HCT116 (cell line): ENCODE measurements at regions not wholly inside any gene's neighbourhood (a gene's known extent, or its start where the extent isn't known, plus 50 kb on each side); places are given as distances from the start of the nearest gene placed in this dataset.

Source experiments
- ATAC-seq: fragments of 200-7000 bp; cut with Tn5 transposase; 2 replicates; pipeline ENCODE4 v1.9.1; 2020; ENCODE audit warnings: mild to moderate bottlenecking, moderate library complexity
- BruUV-seq: library from RNA; stranded (reverse); fragments of 400-500 nt; replicated peaks from 2 replicates; lab custom pipeline; 2021; lab: Mats Ljungman, UMichigan
- CTCF ChIA-PET: fragments of 300-600 bp; sonication (Branson Sonifier 250); formaldehyde crosslinking; loops from one replicate; lab custom pipeline; 2021; ENCODE audit warnings: antibody characterized with exemption; lab: Charles Lee
- POLR2A ChIA-PET: fragments of 300-600, 350-600 bp; sonication (Branson Sonifier 250); formaldehyde crosslinking; loops from one replicate; lab custom pipeline; 2021; ENCODE audit warnings: antibody characterized with exemption; lab: Charles Lee
- RAD21 ChIA-PET, 2 experiments: fragments of 300-600 bp; sonication (Branson Sonifier 250); formaldehyde crosslinking; loops; one replicate each; lab custom pipeline; 2023; ENCODE audit warnings: low total read pairs in 2 of 2; ENCODE audit not compliant: uncharacterized antibody in 2 of 2, unreplicated experiment in 2 of 2, low non-redundant PET in 1 of 2; lab: Charles Lee
- DNase-seq: peaks from one replicate; pipeline ENCODE4 v3.0.0-alpha.2; 2010; ENCODE audit warnings: low read depth, low spot score
- H2AFZ ChIP-seq: fragments of 200-600 bp; shearing (Covaris generic), sonication (generic); 2 replicates; pipeline ENCODE4 v1.6.1; 2017; ENCODE audit warnings: low read depth, mixed run types, mixed read lengths, antibody characterized with exemption, low read length; ENCODE audit not compliant: poor library complexity, severe bottlenecking
- H3K27ac ChIP-seq: 2 replicates; pipeline ENCODE4 v1.5.1; 2012; ENCODE audit warnings: low read depth, low read length
- H3K27me3 ChIP-seq: fragments of 200-600 bp; sonication (generic); 2 replicates; pipeline ENCODE4 v1.6.1; 2016; ENCODE audit warnings: mixed run types, low read length, mixed read lengths; ENCODE audit not compliant: insufficient read depth
- H3K36me3 ChIP-seq, 2 experiments: fragments of 200-500 bp in 1 of 2; fragments of 200-600 bp in 1 of 2; sonication (Bioruptor generic) in 1 of 2; sonication (generic) in 1 of 2; 2 replicates each; pipeline versions ENCODE4 v1.5.1 to v1.6.1; 2014 to 2016; ENCODE audit warnings: low read length in 2 of 2, inconsistent platforms in 1 of 2, mixed read lengths in 1 of 2, mixed run types in 1 of 2; ENCODE audit not compliant: insufficient read depth in 2 of 2, control insufficient read depth in 1 of 2
- H3K4me1 ChIP-seq, 2 experiments: fragments of 200-600 bp in 1 of 2; sonication (generic) in 1 of 2; 2 replicates each; pipeline versions ENCODE4 v1.5.1 to v1.6.1; 2012 to 2017; ENCODE audit warnings: low read length in 2 of 2, inconsistent platforms in 1 of 2, mild to moderate bottlenecking in 1 of 2, mixed read lengths in 1 of 2, mixed run types in 1 of 2, moderate library complexity in 1 of 2; ENCODE audit not compliant: insufficient read depth in 2 of 2, control insufficient read depth in 1 of 2
- H3K4me2 ChIP-seq: fragments of 200-600 bp; sonication (generic); 2 replicates; pipeline ENCODE4 v1.6.1; 2017; ENCODE audit warnings: mixed run types, low read length, mixed read lengths
- H3K4me3 ChIP-seq, 2 experiments: fragments of 200-600 bp in 1 of 2; sonication (generic) in 1 of 2; replicated peaks in 1 of 2; 2 replicates each; pipeline ENCODE4 v1.5.1; 2011 to 2016; ENCODE audit warnings: low read length in 2 of 2, control low read depth in 1 of 2, low read depth in 1 of 2, mild to moderate bottlenecking in 1 of 2, mixed read lengths in 1 of 2, mixed run types in 1 of 2
- H3K79me2 ChIP-seq: fragments of 200-600 bp; sonication (generic); 2 replicates; pipeline ENCODE4 v1.6.1; 2017; ENCODE audit warnings: mild to moderate bottlenecking, mixed run types, low read length, moderate library complexity, mixed read lengths; ENCODE audit not compliant: insufficient read depth
- H3K9ac ChIP-seq: fragments of 200-600 bp; sonication (generic); 2 replicates; pipeline ENCODE4 v1.6.1; 2016; ENCODE audit warnings: low read length, mixed read lengths
- H3K9me2 ChIP-seq: fragments of 200-600 bp; sonication (generic), shearing (Covaris generic); 2 replicates; pipeline ENCODE4 v1.6.1; 2017; ENCODE audit warnings: mixed run types, mild to moderate bottlenecking, moderate library complexity; ENCODE audit not compliant: insufficient read depth
- H3K9me3 ChIP-seq, 2 experiments: fragments of 200-500 bp in 1 of 2; fragments of 200-600 bp in 1 of 2; sonication (Bioruptor generic) in 1 of 2; sonication (generic) in 1 of 2; 2 replicates each; pipeline ENCODE4 v1.6.1; 2014 to 2017; ENCODE audit warnings: low read length in 2 of 2, mixed read lengths in 2 of 2, inconsistent platforms in 1 of 2, low read depth in 1 of 2, mild to moderate bottlenecking in 1 of 2, mixed run types in 1 of 2, moderate library complexity in 1 of 2; ENCODE audit not compliant: control insufficient read depth in 1 of 2, insufficient read depth in 1 of 2
- H4K20me1 ChIP-seq: fragments of 200-600 bp; sonication (generic), shearing (Covaris generic); 2 replicates; pipeline ENCODE4 v1.6.1; 2017; ENCODE audit warnings: mixed run types, mild to moderate bottlenecking, moderate library complexity; ENCODE audit not compliant: insufficient read depth
- ATF3 ChIP-seq: IDR thresholded peaks from 2 replicates; pipeline ENCODE4 v1.6.1; 2012
- CBX3 ChIP-seq: IDR thresholded peaks from 2 replicates; pipeline ENCODE4 v1.6.1; 2012; ENCODE audit warnings: low read depth
- CEBPB ChIP-seq: IDR thresholded peaks from 2 replicates; pipeline ENCODE4 v1.6.1; 2012; ENCODE audit warnings: low read depth
- CTCF ChIP-seq, 3 experiments: fragments of 200-600 bp in 1 of 3; sonication (generic) in 1 of 3; IDR thresholded peaks in 2 of 3; conservative IDR thresholded peaks in 1 of 3; 2 replicates each; pipeline ENCODE4 v1.5.1; 2012 to 2017; ENCODE audit warnings: low read depth in 2 of 3, low read length in 2 of 3, antibody characterized with exemption in 1 of 3, borderline replicate concordance in 1 of 3, control low read depth in 1 of 3, mild to moderate bottlenecking in 1 of 3, mixed read lengths in 1 of 3, mixed run types in 1 of 3, moderate library complexity in 1 of 3; ENCODE audit not compliant: insufficient read depth in 1 of 3
- EGR1 ChIP-seq: IDR thresholded peaks from 2 replicates; pipeline ENCODE4 v1.6.1; 2012; ENCODE audit warnings: low read depth
- EZH2 ChIP-seq: fragments of 200-600 bp; sonication (generic); IDR thresholded peaks from 2 replicates; pipeline ENCODE4 v1.6.1; 2017; ENCODE audit warnings: antibody characterized with exemption, mixed run types
- EZH2phosphoT487 ChIP-seq: fragments of 200-600 bp; IDR thresholded peaks from 2 replicates; pipeline ENCODE4 v1.6.1; 2018; ENCODE audit warnings: antibody characterized with exemption, borderline replicate concordance
- FOSL1 ChIP-seq: IDR thresholded peaks from 2 replicates; pipeline ENCODE4 v1.6.1; 2012; ENCODE audit warnings: low read depth
- JUND ChIP-seq: IDR thresholded peaks from 2 replicates; pipeline ENCODE4 v1.6.1; 2012
- POLR2A ChIP-seq: IDR thresholded peaks from 2 replicates; pipeline ENCODE4 v1.7.0; 2011; ENCODE audit warnings: borderline replicate concordance; ENCODE audit not compliant: insufficient read depth, insufficient read length; ENCODE audit errors: extremely low read depth
- POLR2AphosphoS5 ChIP-seq: IDR thresholded peaks from 2 replicates; pipeline ENCODE4 v1.6.1; 2011; ENCODE audit warnings: mild to moderate bottlenecking, low read depth, low read length, moderate library complexity
- RAD21 ChIP-seq: IDR thresholded peaks from 2 replicates; pipeline ENCODE4 v1.6.1; 2012; ENCODE audit warnings: low read depth, mild to moderate bottlenecking
- SIN3A ChIP-seq: IDR thresholded peaks from 2 replicates; pipeline ENCODE4 v1.6.1; 2012; ENCODE audit warnings: low read depth
- SRF ChIP-seq: IDR thresholded peaks from 2 replicates; pipeline ENCODE4 v1.6.1; 2012; ENCODE audit warnings: low read depth
- TCF7L2 ChIP-seq: IDR thresholded peaks from 2 replicates; pipeline ENCODE4 v1.7.0; 2011; ENCODE audit warnings: borderline replicate concordance, inconsistent platforms; ENCODE audit not compliant: insufficient read depth, insufficient read length; ENCODE audit errors: extremely low read depth
- YY1 ChIP-seq: IDR thresholded peaks from 2 replicates; pipeline ENCODE4 v1.6.1; 2011; ENCODE audit warnings: low read length, low read depth, moderate library complexity, mild to moderate bottlenecking; ENCODE audit not compliant: insufficient replicate concordance; ENCODE audit errors: extremely low read depth
- ZFX ChIP-seq: fragments of 450-650 bp; IDR thresholded peaks from 2 replicates; pipeline ENCODE4 v1.6.1; 2017
- ZNF274 ChIP-seq: fragments of 200-500 bp; sonication (Bioruptor generic); IDR thresholded peaks from 2 replicates; pipeline ENCODE4 v1.6.1; 2014; ENCODE audit warnings: mild to moderate bottlenecking, low read depth, low read length, inconsistent platforms
- intact Hi-C: fragments of 100-400 bp; cut with micrococcal nuclease; formaldehyde crosslinking; loops from 2 replicates; pipeline ENCODE4 v1.10.0; 2022

- Histone ChIP-seq H3K9ac (no peak overlapping the region), H3K79me2 (no peaks in the 10 kb centered on the region), H3K4me1 (no peaks in the 10 kb centered on the region), H3K27ac (no peak overlapping the region)
- DNase-seq, result no peak
- BruUV-seq, result no TSS peak
- ATAC-seq, result no peak
- TF ChIP-seq SRF (no peak), RAD21 (peak; percentile 20; the same call in 1 of the 2 replicates), POLR2A (no peak)
- TF ChIP-seq, all 23 proteins: peak for 1
- no peak overlapping the region for H3K4me2 ChIP-seq
- H3K36me3 ChIP-seq, result no peaks in the 10 kb centered on the region
- H3K9me2 ChIP-seq, result no peaks in the 10 kb centered on the region
- CTCF ChIA-PET, result no interaction called here
- no peaks in the 10 kb centered on the region for H4K20me1 ChIP-seq
- intact Hi-C loops, result no loop called here
- H3K27me3 ChIP-seq, result no peaks in the 10 kb centered on the region
- no peaks in the 10 kb centered on the region for H3K9me3 ChIP-seq
- RAD21 ChIA-PET, result no interaction called here
- POLR2A ChIA-PET, result no interaction called here
- H2AFZ ChIP-seq, result no peak overlapping the region
- H3K4me3 ChIP-seq, result no peak overlapping the region
Observed at GRCh38 chr4:163930086-163930485, 435.6 kb downstream of the TMA16 start.

GRCh38 chr4:163932504-163932903 is 438.0 kb downstream of the TMA16 start:
- no peaks in the 10 kb centered on the region for H3K79me2 ChIP-seq
- no peaks in the 10 kb centered on the region for H3K27me3 ChIP-seq
- RAD21 ChIA-PET, result no interaction called here
- H3K4me3 ChIP-seq, result no peak overlapping the region
- H3K36me3 ChIP-seq, result no peaks in the 10 kb centered on the region
- DNase-seq (no peak), ATAC-seq (no peak)
- CTCF ChIA-PET, result no interaction called here
- intact Hi-C loops, result no loop called here
- H3K9ac ChIP-seq, result no peak overlapping the region
- POLR2A ChIA-PET, result no interaction called here
- no peaks in the 10 kb centered on the region for H3K4me1 ChIP-seq
- H2AFZ ChIP-seq, result no peak overlapping the region
- no TSS peak for BruUV-seq
- TF ChIP-seq CTCF (IDR thresholded peaks at IDR 0.05 in 2 of 3, conservative IDR thresholded peaks at IDR 0.05 in 1 of 3; ENCODE audit: borderline replicate concordance in 1 of 3, insufficient read depth in 1 of 3, low read depth in 2 of 3, low read length in 2 of 3), result no peak
- TF ChIP-seq ZFX, result no peak
- TF ChIP-seq CBX3, result no peak
- no peak for TF ChIP-seq EZH2
- TF ChIP-seq SIN3A, result no peak
- no peak for TF ChIP-seq EZH2phosphoT487
- TF ChIP-seq ATF3, result no peak
- no peak for TF ChIP-seq EGR1
- no peak for TF ChIP-seq YY1
- no peak for TF ChIP-seq TCF7L2
- no peak for TF ChIP-seq POLR2AphosphoS5
- no peak for TF ChIP-seq ZNF274
- TF ChIP-seq FOSL1, result no peak
- no peak for TF ChIP-seq CEBPB
- TF ChIP-seq RAD21, result no peak
- no peak for TF ChIP-seq JUND
- no peaks in the 10 kb centered on the region for H4K20me1 ChIP-seq
- H3K9me3 ChIP-seq, result no peaks in the 10 kb centered on the region
- H3K27ac ChIP-seq, result no peak overlapping the region
- H3K4me2 ChIP-seq, result no peak overlapping the region
- no peaks in the 10 kb centered on the region for H3K9me2 ChIP-seq
